ENCODE measurements at regions not wholly inside any gene's neighbourhood (a gene's known extent, or its start where the extent isn't known, plus 50 kb on each side); places are given as distances from the start of the nearest gene placed in this dataset.

- TF ChIP-seq HMGXB4 (CRISPR knock-in tag; IDR thresholded peaks at IDR 0.05) (no peak), NBN (IDR thresholded peaks at IDR 0.05; ENCODE audit: low read depth) (no peak), VEZF1 (CRISPR knock-in tag; IDR thresholded peaks at IDR 0.05) (no peak), KDM5B (IDR thresholded peaks at IDR 0.05; ENCODE audit: insufficient replicate concordance, low read depth, low read length) (peak; percentile 42), E2F4 (CRISPR knock-in tag; IDR thresholded peaks at IDR 0.05; ENCODE audit: low read depth) (0 out of 2 replicates have a peak, but pooled peaks have one; percentile 20), ZBTB17 (CRISPR knock-in tag; IDR thresholded peaks at IDR 0.05) (no peak), MED1 (CRISPR knock-in tag; IDR thresholded peaks at IDR 0.05; ENCODE audit: borderline replicate concordance) (no peak), RUNX1 (IDR thresholded peaks at IDR 0.05; ENCODE audit: low read depth) (no peak), PHF8 (IDR thresholded peaks at IDR 0.05; ENCODE audit: borderline replicate concordance, low read length) (peak; percentile 62; the same call in 1 of the 2 replicates), ZBTB11 (CRISPR knock-in tag; IDR thresholded peaks at IDR 0.05) (no peak), TAL1 (IDR thresholded peaks at IDR 0.05) (no peak), SRF (CRISPR knock-in tag; IDR thresholded peaks at IDR 0.05) (peak in 1 of 2 experiments; percentile 78; a peak in 1 of 4 replicates), ZFP1 (CRISPR knock-in tag; IDR thresholded peaks at IDR 0.05) (no peak)
- TF ChIP-seq, protein P1, sequence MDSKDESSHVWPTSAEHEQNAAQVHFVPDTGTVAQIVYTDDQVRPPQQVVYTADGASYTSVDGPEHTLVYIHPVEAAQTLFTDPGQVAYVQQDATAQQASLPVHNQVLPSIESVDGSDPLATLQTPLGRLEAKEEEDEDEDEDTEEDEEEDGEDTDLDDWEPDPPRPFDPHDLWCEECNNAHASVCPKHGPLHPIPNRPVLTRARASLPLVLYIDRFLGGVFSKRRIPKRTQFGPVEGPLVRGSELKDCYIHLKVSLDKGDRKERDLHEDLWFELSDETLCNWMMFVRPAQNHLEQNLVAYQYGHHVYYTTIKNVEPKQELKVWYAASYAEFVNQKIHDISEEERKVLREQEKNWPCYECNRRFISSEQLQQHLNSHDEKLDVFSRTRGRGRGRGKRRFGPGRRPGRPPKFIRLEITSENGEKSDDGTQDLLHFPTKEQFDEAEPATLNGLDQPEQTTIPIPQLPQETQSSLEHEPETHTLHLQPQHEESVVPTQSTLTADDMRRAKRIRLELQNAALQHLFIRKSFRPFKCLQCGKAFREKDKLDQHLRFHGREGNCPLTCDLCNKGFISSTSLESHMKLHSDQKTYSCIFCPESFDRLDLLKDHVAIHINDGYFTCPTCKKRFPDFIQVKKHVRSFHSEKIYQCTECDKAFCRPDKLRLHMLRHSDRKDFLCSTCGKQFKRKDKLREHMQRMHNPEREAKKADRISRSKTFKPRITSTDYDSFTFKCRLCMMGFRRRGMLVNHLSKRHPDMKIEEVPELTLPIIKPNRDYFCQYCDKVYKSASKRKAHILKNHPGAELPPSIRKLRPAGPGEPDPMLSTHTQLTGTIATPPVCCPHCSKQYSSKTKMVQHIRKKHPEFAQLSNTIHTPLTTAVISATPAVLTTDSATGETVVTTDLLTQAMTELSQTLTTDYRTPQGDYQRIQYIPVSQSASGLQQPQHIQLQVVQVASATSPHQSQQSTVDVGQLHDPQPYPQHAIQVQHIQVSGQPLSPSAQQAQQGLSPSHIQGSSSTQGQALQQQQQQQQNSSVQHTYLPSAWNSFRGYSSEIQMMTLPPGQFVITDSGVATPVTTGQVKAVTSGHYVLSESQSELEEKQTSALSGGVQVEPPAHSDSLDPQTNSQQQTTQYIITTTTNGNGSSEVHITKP (IDR thresholded peaks at IDR 0.05; ENCODE audit: partially characterized antibody) = peak; percentile 22
These were observed 104.0 kb downstream of the FAM53A start (continued) for GRCh38 chr4:1579901-1580691.

All from K562 (cell line).